G401 (cell line): ENCODE measurements at regions not wholly inside any gene's neighbourhood (a gene's known extent, or its start where the extent isn't known, plus 50 kb on each side); places are given as distances from the start of the nearest gene placed in this dataset.
A peak's percentile ranks its signal among the peaks of the same experiment; 100 is the strongest.

Experiments used
- DNase-seq: peaks from one replicate; pipeline ENCODE4 v3.0.0-alpha.2; 2015; ENCODE audit warnings: low spot score
- in situ Hi-C: cut with HindIII; loops from 2 replicates; pipeline ENCODE4 v1.10.0; 2016; ENCODE audit warnings: low sequenced_read_pairs, mixed read lengths

DNA sequence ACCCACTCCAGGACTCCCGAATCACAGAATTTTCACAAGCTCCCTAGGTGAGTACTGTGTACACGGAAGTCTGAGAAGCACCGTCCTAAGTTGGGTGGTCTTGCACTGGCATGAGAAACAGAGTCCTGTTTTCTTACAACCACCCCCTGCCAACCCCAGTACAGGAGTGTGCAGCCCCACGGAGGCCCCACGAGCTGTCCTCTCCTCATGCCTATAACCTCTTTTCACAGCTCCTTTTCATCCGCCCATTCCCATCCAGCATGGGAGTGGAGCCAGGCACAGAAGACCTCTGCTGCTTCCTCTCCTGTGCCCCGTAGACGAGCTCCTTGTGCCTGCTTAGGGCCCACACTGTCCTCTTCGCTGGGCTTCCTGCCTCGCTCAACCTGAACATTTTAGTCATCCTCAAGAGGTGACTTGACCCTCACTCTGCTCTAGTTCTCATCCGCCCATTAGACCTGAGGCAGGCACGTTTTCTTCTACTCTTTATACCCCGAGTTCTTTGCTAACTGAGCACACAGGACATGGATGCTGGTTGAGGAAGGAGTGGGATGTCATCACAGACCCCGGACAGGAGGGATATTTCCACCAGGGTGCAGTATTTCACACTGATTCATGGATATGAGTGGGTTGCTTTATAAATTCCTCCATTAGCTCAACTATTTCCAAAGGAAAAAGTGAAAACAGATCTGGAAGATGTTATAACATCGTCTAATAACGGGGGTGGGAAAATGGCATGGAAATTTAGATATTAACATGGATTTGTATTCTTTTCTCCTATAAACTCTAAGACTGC lies 160.5 kb downstream of the TTLL2 start:
- DNase-seq = peak; percentile 14
- in situ Hi-C loops = no loop called here

DNA sequence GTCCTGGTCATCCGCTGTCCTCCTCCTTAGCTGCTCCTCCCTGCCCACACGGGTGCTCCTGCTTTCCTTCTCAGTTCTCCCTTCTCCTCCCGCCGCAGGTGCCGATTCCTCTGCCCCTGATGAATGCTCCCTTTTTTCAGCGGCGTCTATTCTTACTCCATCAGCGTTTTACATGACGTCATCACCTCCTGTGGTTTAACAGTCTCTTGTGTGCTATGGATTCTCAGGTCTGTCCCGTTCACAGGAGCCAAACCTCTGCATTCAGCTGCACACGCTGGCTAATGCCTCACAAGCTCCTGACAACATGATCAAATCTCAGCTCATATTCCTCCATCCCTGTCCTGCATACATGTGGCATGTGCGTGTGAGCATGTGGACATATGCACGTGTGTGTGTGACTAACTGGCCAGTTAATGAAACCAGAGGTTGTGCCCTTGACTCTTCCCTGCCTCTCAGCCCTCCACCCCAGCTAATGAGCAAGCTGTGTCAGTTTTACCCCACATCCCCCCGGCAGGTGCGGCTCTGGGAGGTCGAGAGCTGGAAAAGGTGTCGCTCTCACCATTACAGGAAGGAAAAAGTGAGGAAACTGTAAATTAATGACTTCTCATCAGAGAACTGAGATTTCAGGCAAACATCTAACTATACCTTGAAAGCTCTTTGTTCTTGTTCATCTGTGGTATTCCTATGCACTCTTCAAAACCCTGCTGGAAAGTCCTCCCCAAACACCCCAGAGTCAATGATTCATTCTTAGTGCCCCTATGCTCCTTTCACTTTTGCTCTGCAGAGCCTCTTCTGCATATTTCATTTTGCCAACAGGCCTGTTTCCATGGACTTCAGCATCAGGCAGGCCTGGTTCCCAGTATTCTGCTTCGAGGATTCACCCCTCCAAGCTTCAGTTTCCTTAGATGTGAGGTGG lies 163.1 kb downstream of the TTLL2 start:
- in situ Hi-C loops = no loop called here
- no peak for DNase-seq

DNA sequence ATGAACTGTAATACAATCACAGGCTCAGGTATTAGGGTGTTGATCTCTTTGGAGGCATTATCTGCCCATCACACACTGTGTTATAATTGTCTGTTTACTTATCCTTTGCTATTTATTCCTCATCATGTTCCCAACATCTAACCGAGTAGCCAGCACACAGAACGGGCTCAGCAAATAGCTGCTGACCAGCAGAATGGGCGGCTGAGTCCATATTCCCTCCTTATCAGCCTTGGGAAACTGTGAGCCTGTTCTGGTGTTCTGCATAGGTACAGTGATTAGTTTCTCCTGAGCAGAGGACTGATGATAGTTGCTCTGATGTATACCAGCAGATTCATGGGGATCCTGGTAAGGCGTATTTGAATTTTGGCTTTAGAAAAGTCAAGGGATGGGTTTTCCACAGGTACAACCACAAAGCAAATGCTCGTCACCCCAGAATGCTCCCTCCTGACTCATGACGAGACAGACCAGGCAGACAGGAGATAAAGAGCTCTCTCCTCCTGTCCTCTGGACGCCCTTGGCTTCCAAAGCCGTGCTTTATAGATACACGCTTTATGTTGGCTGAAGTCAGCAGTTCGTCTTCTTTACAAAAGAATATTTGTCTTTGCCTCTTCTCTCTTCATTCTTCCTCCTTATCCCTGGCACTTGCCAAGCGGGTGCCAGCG lies 166.7 kb downstream of the TTLL2 start:
- DNase-seq = no peak
- in situ Hi-C loops = no loop called here

DNA sequence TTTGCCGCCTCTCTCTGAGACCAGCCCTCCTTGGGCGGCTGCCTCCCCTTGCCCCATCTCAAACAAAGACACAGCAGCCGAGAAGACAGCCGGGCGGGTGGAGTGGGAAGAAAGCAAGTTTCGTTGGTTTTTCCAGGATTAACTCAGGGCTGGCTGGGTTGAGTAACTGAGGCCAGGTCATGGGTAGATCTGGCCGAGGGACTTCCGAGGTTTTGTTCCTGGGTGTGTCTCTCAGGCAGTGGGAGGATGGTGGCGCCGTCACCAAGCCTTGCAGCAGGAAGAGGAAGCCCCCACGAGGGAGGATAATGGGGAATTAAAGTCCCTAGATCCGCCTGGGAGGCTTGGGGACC lies 167.2 kb downstream of the TTLL2 start:
- in situ Hi-C loops = no loop called here
- DNase-seq = no peak

DNA sequence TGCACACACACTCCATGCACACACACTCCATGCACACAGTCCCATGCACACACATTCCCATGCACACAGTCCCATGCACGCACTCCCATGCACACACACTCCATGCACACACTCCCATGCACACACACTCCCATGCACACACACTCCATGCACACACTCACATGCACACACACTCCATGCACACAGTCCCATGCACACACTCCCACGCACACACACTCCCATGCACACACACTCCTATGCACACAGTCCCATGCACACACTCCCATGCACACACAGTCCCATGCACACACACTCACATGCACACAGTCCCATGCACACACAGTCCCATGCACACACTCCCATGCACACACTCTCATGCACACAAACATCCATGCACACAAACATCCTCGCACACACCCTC lies 168.4 kb downstream of the TTLL2 start:
- DNase-seq = no peak
- in situ Hi-C loops = no loop called here

DNA sequence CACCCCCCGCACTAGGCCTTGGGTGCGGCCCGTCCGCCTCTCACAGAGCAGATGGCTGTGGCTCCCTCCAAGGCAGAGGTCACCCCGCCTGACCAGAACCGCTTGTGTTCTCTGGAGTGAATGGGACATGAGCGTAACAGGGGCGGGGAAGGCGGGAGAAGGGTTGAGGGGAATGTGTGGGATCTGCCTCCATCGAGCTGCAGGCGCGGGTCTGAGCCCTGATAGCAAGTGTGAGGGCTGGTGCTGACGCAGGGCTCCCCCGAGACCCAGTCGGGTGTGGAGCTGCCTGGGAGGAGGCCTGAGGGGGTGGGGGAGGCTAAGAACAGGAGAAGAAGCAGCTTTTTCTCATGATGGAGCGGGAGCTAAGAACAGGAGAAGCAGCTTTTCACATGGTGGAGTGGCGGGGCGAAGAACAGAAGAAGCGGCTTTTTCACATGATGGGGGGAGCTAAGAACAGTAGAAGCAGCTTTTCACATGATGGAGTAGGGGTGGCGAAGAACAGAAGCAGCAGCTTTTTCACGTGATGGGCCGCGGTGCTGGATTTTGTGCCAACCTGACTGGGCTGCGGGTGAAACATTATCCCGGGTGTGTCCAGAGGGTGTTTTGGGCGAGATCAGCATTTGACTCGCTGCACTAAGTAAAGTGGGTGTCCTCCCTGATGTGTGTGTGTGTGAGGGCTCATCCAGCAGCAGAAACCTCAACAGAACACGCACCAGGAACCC lies 169.3 kb downstream of the TTLL2 start:
- in situ Hi-C loops = no loop called here
- DNase-seq = no peak

DNA sequence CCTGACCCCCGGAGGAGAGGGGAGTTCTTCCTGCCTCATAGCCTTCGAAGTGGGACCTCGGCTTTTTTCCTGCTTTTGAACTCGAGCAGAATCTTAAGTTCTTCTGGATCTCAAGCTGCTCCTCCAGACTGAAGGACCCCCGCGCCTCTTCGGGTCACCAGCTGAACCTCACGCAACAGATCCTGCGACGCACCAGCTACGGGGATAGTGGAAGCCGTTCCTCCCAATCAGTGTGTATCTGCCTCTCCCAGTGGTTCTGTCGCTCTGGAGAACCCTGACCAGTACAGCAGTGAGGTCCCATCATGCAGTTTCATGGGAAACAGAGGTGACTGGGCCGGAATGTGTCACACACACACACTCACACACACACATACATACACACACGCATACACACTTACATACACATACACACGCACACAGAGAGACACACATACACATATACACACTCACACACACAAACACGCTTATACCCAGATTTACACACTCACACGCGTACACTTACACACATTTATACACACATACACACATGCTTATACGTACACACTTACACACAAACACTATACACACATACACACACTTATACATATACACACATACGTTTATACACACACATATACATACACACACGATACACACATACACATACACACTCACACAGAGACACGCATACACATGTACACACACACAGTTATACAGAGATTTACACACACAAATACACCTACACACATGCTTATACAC lies 170.0 kb downstream of the TTLL2 start:
- no peak for DNase-seq
- in situ Hi-C loops = no loop called here

DNA sequence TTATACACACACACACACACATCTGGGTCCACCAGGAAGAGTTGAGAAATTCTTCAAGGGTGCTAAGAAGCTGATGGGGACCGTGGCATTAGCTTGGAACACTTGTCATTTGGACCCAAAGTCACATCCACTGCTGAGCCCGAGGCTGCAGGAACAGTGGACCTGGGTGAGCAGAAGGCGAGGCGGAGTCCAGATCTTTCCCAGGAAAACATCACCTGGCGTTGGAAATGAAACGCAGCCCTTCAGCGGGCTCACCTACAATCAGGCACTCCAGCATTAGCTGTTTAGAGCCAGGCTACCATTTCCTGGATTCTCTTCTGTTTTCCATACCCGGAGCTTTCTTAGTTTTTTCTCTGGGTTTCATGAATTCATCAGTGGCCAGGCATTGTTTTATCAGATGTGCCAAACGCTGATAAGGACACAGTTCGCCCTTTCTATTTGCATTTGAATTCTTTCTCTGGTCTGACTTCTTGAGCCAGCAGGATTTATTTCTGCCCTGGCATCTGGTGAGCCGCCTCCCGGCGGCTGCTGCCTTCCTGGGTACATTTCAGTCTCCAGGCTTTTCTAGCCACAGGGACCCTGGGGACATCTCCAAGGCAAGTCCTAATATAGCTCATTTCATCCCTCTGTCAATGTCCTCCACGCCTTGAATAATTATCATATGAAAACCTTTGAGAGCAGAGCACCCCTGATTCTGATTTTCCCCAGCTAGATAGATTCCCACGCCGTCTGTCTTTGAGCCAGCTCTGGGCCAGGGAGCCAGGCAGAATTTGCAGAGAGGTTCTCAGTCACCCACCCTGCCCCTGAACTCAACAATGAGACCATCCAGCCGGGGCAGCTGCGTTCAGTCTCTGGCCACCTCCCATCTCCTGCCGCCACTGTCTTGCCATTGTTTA lies 170.9 kb downstream of the TTLL2 start:
- DNase-seq = peak; percentile 60
- in situ Hi-C loops = no loop called here

DNA sequence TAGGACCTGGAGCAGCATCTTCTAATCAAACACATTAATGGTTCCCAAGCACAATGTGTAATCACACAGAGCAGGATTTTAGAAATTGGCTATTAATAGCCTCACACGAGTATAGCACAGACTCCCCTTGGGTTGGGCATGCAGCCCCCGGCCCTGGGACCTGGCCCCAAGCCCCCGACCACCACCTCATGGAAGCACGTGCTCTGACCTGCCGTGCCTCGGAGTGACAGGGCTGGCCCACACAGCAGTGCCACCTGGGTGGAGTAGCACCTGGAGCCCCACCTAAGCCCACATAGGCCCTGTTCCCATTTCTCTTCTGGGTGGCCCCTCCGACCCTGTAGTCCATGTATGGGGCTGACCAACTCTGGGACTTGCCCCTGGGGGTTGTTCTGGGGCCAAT lies 171.8 kb downstream of the TTLL2 start:
- DNase-seq = no peak
- in situ Hi-C loops = no loop called here

DNA sequence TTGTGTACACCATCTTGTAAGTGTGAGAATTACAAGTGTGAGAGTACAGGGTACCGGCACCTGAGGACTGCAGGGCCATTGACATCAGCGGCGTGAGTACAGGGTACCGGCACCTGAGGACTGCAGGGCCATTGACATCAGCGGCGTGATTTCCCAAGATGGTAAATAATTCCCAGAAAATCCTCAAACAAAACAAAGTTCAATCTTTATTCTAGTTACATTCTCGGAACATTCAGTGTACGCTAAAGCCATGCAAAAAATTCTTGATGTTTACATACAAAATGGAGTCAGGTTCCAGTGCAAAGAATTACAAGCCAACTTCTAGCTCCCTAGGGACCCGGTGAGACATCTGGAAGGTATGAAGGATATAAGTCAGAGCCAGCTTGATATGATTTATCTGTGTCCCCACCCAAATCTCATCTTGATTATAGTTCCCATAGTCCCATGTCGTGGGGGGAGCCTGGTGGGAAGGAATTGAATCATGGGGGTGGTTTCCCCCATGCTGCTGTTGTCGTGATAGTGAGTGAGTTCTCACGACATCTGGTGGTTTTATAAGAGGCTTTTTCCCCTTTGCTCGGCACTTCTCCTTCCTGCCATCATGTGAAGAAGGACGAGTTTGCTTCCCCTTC lies 172.7 kb downstream of the TTLL2 start:
- in situ Hi-C loops = no loop called here
- no peak for DNase-seq

DNA sequence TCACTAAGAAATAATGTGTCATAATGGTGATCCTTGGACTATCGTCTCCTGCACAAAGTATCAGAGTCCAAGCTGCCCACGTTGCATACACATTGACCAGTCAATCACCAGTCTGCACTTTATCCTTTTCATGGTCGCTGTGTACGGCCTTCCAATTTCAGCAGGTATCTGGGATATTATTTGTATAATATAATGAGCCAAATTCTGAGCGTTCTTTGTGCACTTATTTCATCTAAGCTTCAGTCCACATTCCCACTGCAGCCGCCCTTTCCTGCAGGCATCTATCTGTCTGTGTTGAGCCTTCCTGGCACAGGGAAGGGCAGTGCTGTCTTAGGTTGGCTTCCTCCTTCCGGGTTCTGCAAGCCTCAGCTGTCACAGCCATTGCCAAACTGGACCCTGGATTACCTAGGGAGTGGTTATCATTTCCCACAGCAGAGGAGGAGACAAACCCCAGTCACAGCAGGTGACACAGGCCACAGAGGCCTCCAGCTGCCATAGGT lies 174.3 kb downstream of the TTLL2 start:
- in situ Hi-C loops = no loop called here
- no peak for DNase-seq

DNA sequence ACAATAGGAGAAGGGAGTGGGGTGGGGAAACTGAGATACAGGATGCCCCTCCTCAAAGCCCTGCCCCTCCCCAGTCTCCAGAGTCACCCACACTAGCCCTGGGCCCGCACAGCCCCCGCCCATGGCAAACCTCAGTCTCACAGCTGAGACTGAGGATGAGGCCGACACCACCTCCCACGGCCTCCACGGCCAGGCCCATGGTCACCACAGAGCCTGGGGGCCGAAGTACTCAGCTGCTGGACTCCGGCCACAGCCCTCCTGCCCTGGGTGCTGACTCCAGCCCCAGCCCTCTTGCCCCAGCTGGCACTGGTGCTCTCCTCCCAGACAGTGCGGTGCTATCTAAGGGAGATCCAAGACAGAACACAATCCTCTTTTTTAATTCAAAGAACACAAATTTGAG lies 176.1 kb downstream of the TTLL2 start:
- DNase-seq = no peak
- in situ Hi-C loops = no loop called here

DNA sequence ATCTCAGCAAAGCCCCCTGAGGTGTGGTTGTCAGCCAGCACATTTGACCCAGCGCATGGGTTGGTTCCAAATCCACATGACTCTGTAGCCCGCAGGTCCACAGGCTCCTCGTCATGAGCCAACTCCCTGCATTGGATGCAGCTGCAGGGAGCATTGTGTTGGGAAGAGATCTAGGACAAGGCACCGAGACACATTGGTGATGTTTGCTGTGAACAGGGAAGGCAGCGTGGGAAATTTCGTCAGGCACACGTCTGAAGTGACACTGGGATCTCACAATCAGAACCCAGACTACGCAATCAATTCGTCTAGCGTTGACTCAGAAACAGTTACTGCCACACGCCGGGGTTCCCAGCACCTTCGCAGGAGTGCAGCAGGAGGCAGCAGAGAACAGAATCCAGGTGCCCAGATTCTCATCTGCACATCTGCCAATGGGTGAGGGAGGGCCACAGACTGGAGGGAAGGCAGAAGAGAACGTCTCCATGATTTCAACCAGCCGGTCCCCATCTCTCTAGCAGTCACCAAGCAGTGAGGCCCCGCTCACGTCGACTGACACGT lies 177.0 kb downstream of the TTLL2 start:
- DNase-seq = no peak
- in situ Hi-C loops = no loop called here

DNA sequence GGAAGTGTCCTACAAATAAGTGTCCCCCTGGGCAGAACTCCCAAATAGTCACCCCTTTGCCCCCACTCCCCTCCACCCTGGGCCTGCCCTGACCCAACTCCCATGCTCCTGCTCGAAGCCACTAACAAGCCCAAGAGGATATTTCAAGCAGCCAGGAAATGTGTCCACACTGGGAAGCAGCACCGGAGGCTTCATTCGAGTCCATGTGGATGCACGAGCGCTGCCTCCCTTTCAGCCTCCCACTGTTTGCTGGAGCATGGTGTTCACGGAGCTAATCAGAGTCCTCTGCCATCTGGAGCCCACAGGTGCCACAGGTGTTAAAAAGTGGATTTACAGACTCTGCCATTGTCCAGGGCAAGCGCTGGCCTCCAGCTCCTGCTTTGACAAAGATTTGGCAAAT lies 177.6 kb downstream of the TTLL2 start:
- DNase-seq = no peak
- in situ Hi-C loops = no loop called here

DNA sequence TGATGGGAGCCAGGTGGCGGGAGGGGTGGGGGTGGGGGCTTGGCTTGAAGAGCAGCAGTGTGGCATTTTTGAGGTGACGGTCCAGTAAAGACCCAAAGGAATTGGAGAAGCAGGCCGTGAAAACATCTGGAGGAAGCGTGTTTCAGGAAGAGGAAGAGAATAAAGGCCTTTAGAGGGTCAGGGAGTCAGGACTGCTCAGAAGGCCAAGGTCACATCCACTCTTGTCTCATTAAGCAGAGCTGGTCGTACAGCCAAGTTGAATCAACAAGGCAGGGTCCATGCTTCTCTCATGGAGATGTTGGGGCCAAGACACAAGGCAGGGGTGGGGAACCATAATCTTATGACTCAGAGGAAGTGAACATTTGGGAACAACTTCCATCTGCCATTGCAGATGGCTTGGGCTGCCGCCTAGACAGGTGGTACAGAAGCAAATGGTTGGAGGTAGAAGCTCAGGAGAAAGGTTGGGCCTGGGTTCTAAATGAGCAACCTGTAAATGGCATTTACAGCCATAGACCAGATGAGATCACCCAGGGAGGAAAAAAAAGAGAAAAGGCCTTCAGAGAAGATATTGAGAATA lies 179.6 kb downstream of the TTLL2 start:
- no peak for DNase-seq
- in situ Hi-C loops = no loop called here

DNA sequence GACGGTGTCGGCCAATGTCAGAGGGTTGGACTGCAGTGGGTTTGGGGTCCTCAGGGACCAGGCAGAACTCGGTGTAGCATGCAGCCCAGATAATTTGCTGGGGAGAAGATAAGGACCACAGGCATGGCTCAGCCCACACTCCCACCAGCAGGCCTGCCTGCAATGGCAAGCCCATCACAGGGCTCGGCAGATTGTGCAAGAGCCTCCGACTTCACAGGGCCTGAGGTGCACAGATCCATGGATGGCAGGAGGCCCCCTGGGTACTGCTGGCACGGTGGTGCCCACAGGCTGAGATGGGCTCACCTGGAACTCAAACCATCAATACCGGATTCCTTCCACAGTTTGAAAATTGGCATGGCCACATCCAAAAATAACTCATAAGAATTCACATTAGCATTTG lies 180.3 kb downstream of the TTLL2 start:
- in situ Hi-C loops = no loop called here
- DNase-seq = no peak

DNA sequence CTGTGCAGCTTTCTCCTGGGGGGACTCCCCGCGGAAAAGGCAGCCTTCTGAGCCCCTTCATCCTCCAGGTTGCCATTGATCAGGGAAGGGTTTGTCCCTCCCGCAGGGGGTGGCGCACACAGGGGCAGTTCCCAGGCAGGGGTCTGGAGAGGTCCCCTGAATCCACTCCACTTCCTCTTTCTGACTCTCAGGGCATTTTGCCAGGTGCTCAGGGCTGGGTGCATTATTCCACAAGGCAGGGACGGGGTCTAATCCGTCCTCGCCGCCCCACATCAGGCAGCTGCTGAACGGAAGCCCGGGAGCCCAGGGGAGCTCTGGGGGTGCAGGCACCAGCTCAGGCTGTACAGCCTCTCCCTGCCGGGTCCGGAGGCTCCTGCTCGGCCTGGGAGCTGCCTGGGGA lies 180.9 kb downstream of the TTLL2 start:
- DNase-seq = no peak
- in situ Hi-C loops = no loop called here
